CD4-positive, alpha-beta T cell treated with Interleukin-2 at 100 ng/mL for 4 hours (primary cell): ENCODE measurements at regions not wholly inside any gene's neighbourhood (a gene's known extent, or its start where the extent isn't known, plus 50 kb on each side); places are given as distances from the start of the nearest gene placed in this dataset.
"Not testable (repeated sequence)": the region's sequence is repeated elsewhere in the genome, so short reads cannot be mapped to it uniquely, and the experiment has no call there.

Experiments
- DNase-seq: peaks from one replicate; pipeline ENCODE4 v3.0.0-alpha.2; 2020; ENCODE audit warnings: low spot score

DNA sequence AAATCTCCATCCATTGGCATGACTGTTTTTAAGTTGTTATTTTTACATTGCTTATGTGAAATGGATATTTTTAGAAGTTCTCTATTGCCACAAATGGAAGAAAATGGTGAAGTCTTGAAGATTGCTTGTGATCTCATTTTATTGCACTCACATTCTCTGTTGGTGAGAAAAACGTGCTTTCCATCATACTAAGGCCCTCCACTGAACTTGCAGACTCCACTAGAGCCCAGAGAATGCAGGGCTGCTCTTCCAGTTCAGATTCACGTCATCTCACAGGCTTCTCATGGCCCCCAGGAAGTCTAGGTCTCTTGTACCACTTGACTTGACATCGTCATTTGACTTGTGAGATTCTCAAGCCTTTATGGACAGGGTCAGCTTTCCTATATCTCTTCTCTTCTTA is 254.8 kb upstream of the COPS8 start:
- DNase-seq: no peak

DNA sequence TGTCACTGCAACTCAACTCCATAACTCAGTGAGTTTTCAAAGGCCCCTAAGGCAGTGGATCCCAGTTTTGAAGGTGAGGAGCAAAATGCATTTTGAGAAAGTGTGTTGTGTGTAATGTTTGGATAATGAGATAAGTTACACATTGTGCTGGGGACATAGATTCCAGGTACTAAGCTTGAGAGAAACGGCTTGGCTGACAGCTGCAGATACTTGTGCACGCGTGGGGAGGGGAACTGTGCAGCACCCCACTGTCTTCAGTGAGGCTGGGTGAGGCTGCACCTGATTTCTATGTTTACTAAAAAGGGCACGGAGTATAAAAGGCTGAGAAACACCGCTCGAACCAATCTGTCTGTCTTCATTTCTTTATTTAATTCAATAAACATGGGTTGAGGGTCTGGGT is 254.0 kb upstream of the COPS8 start:
- DNase-seq: no peak

DNA sequence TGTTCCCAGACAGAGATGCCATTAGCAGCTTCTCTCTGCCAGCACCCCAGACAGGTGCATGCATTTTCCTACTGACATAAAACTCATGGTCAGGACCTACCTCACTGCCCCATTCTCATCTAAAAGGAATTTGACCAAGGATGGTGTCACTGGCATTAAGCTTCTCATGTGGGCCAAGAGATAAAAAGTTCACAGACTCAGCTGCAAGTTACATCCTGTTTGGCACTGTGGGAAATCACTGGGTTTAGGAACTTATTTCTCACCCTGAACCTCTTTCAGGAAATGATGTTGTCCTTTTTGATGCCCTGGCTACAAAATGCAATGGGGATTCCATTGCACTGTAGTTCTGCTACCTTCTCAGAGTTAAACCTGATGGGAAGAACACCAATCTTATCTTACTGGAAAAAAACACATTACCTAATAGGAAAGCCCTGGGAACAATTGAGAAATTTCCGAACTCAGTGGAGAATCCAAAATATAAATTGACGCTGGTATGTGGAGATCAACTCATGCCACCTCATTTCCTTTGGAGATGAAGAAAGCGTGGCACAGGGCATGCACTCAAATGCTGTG is 252.1 kb upstream of the COPS8 start:
- no peak for DNase-seq

DNA sequence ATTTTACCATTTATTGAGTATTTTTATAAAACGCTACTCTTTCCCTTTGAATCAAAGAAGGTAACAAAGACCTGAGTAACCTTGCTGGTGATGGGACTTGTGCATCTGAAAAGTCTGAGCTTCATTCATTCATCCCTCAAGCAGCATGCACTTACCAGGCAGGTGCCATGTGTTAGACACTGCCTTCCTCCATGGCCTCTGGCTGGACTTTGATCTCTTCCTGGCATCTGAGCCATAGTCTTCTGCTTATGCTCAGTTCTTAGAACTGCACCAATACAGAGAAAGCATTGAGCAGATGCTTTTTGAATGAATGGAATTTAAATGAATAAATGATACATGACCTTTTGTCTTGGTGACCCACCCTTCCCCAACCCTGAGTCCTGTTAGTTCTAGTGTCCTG is 251.4 kb upstream of the COPS8 start:
- DNase-seq: no peak

- DNase-seq: no peak
Measured at GRCh38 chr2:236835307-236836024, 250.2 kb upstream of the COPS8 start.

- DNase-seq: not testable (repeated sequence)
Measured at GRCh38 chr2:236836028-236836427, 249.7 kb upstream of the COPS8 start.

DNA sequence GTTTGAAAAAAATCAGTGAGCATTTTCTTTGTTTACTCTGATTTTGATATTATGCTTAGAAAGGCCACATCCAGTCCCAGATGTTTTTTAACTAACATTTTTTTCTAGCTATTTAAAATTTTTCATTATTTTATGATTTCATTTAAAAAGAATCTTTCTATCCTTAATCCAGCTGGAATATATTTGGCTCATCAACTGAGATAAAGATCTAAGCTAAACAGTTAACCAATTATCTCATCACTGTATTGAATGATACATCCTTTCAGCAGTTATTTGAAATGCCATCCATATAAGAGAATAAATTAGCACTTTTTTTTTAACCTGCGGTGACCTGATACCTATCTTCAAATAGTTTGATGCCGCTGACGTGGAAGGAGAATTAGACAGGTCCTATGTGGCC is 245.5 kb upstream of the COPS8 start:
- no peak for DNase-seq

GRCh38 chr2:236840857-236841256 is 244.8 kb upstream of the COPS8 start:
- no peak for DNase-seq

GRCh38 chr2:236841389-236841788 is 244.3 kb upstream of the COPS8 start:
- DNase-seq: no peak

- no peak for DNase-seq
Measured at GRCh38 chr2:236843161-236843968, 242.3 kb upstream of the COPS8 start.

DNA sequence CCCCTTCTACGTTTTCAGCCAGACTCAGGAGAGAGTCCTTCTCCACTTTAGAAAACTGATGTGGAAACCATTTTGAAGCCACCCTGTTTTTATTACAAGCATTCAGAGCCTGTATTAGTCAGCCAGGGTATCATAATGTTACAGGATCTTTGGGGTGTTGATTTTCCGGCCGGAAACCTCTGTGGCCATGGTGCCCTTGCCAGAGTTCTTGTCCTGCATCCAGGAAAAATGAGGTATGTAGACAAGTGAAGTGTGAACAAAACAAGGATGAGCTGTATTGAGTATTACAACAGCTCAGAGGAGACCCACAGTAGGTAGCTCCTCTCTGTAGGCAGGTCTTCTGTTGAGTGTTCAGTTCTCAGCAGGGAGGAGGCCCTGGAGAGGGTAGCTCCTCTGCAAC is 241.0 kb upstream of the COPS8 start:
- no peak for DNase-seq

- no peak for DNase-seq
Measured at GRCh38 chr2:236847023-236847422, 238.7 kb upstream of the COPS8 start.

DNA sequence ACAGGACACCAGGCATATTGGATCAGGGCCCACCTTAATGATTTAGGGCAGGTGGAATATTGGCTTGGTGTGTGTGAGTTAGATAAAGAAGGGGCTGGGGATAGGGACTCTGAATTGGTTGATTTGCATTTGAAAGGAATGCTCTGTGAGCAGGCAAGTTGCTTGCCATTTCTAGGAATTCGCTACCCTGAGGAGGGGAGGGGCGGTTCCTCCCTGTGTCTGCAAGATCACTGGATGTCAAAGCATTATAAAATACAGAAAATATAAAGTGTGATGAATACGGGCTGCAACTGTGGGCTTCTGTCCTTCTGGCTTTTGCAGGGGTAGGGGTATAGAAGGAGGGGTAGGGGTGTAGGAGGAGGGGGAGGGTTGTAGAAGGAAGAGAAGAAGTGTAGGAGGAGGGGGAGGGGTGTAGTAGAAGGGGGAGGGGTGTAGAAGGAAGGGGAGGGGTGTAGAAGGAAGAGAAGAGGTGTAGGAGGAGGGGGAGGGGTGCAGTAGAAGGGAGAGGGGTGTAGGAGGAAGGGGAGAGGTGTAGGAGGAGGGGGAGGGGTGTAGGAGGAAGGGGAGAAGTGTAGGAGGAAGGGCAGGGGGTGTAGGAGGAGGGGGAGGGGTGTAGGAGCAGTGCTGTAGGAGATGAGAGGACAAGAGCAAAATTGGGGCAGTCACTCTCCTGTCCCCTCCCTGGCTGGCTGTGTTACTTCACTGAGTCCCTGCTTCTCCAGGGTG is 238.0 kb upstream of the COPS8 start:
- DNase-seq: no peak

DNA sequence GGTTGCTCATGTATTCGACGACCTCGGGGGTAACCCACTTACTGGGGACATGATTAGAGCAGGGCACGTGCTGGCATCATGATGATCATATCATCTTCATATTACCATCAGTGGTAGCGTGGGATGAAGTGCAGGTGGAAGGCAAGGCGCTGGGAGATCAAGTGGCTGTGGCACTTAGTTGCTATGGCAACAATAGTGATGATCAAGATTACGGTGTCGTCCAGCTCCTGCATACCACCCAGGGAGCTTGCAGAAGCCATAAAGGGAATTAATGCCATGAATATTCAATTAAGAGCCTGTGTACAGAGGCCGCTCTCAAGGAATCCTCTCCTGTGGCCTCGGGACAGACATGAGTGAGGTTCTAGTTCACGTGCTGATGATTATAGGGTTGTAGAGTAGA is 237.2 kb upstream of the COPS8 start:
- no peak for DNase-seq

DNA sequence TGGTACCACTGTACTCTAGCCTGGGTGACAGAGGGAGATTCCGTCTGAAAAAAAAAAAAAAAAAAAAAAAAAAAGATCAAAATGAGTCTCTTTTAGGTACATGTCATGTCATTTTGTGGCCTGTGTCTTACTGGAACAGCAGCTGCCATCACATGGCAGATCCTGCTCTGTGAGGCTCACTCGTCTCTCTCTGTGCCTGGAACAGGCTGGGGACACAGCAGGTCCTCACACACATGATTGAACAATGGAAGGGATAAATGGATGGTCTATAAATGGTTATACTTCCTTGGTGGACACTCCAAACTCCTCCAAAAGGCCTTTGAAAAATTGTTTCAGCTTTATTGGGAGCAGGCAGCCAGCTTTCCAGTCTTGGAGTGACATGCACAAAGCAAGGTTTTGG is 236.2 kb upstream of the COPS8 start:
- no peak for DNase-seq

GRCh38 chr2:236849940-236850339 is 235.7 kb upstream of the COPS8 start:
- no peak for DNase-seq

GRCh38 chr2:236851187-236851586 is 234.5 kb upstream of the COPS8 start:
- DNase-seq: no peak

GRCh38 chr2:236852100-236852976 is 233.4 kb upstream of the COPS8 start:
- no peak for DNase-seq

DNA sequence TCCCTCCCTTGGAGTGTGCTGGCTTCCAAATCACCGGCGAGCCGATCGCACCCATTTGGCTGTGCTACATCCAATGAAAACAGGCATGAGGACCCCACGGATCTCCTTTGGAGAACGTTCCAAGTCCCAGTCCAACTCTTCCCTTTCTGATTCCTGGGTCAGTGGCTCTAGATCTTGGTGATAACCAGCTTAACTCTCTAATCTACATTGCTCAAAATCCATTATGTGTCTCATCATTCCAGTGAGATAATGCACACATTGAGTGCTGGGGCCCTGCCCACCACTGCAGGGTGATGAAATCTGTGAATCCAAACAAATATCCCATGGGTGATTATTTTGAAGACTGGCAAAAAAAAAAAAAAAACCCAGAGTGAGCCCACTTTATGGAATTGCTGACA is 232.7 kb upstream of the COPS8 start:
- no peak for DNase-seq

DNA sequence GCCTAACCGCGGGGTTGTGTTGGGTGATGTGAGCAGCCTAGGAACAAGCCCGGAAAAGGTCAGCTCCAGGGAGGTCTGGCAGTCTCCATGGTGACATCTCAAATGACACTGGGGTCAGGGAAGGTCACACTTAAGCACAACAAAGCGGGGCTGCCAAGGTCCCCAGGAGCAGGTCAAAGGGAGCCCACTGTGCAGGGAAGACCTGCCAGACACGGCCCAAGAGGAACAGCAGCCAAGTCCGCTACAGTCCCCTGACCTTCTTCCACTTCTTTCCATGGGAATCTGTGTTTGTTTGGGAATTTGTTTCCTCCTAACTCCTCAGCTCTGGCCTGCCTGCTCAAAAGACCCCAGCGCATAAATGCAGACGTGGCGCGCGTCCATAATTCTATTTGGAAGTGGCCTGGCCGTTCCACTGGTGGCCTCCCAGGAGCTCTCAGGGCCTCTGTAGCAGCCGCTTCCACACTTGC is 232.1 kb upstream of the COPS8 start:
- no peak for DNase-seq

DNA sequence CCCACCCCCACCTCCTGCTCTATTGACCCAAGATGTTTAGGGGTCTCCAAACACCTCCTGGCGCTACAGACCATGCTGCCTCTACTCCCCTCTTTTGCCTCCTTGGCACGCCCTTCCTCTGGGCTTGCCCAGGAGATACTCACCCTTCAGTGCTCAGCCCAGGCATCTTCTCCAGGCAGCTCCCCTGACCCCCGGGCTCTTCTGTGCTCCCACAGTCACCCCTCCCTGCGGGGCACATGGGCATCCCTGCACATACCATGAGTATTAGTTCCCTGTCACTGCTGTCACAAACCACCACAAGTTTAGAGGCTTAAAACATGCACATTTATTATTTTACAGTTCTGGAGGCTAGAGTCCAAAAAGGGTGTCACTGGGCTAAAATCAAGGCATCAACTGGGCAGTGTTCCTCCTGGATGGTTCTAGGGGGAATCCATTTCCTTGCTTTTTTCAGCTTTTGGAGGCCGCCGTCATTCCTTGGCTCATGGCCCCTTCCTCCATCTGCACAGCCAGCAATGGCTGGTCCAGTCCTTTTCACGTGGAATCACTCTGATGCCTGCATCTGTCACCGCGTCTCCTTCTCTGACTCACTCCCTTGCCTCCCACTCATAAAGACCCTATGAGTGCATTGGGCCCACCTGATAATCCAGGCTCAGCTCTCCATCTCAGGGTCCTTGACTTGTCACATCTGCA is 230.4 kb upstream of the COPS8 start:
- DNase-seq: no peak
